ENCODE measurements at regions not wholly inside any gene's neighbourhood (a gene's known extent, or its start where the extent isn't known, plus 50 kb on each side); places are given as distances from the start of the nearest gene placed in this dataset.

GRCh38 chr7:36775676-36776075 lies 51.4 kb upstream of the AOAH start (continued):
- TF ChIP-seq PHF20 (IDR thresholded peaks at IDR 0.05; ENCODE audit: partially characterized antibody), result no peak

- intact Hi-C loops (cut with micrococcal nuclease) (no loop called here), in situ Hi-C loops (cut with MboI) (no loop called here)
- Histone ChIP-seq H3K4me3 (no peak overlapping the region), H3K79me2 (ENCODE audit: control insufficient read depth, insufficient read depth, low read length) (no peaks in the 10 kb centered on the region), H3K9ac (ENCODE audit: insufficient read depth in 1 of 2, low read depth in 2 of 2, low read length in 2 of 2) (no peak overlapping the region), H4K20me1 (replicated peaks; ENCODE audit: control insufficient read depth, insufficient read depth, low read length) (no peaks in the 10 kb centered on the region), H3K9me1 (ENCODE audit: control insufficient read depth, insufficient read depth, low read length) (no peaks in the 10 kb centered on the region), H3K9me3 (replicated peaks; ENCODE audit: control insufficient read depth, insufficient read depth, low read depth, low read length) (no peaks in the 10 kb centered on the region), H3K4me1 (replicated peaks in 1 of 2; ENCODE audit: control insufficient read depth in 2 of 2, insufficient read depth in 2 of 2, low read length in 2 of 2) (no peaks in the 10 kb centered on the region), H3K36me3 (ENCODE audit: control insufficient read depth, insufficient read depth, low read length) (no peaks in the 10 kb centered on the region), H2AFZ (ENCODE audit: low read depth, low read length) (no peak overlapping the region), H3K27ac (ENCODE audit: extremely low read depth, low read depth, low read length) (no peak overlapping the region), H3K27me3 (ENCODE audit: control insufficient read depth in 2 of 2, insufficient read depth in 2 of 2, low read length in 2 of 2) (no peaks in the 10 kb centered on the region), H3K4me2 (ENCODE audit: insufficient read depth, low read length) (no peak overlapping the region)
- TF ChIP-seq ZNF79 (CRISPR knock-in tag; IDR thresholded peaks at IDR 0.05; ENCODE audit: low read depth), result no peak
- no peak for TF ChIP-seq C11orf30 (IDR thresholded peaks at IDR 0.05; ENCODE audit: low read depth)
- no peak for TF ChIP-seq SMAD4 (CRISPR knock-in tag; conservative IDR thresholded peaks at IDR 0.05)
- TF ChIP-seq CBX1 (IDR thresholded peaks at IDR 0.05; ENCODE audit: low read depth), result no peak
- no peak for TF ChIP-seq HMG20B (CRISPR knock-in tag; IDR thresholded peaks at IDR 0.05)
- no peak for TF ChIP-seq GATAD2A (IDR thresholded peaks at IDR 0.05)
- no peak for TF ChIP-seq ILF3 (IDR thresholded peaks at IDR 0.05; ENCODE audit: borderline replicate concordance)
- no peak for TF ChIP-seq GTF2B (IDR thresholded peaks at IDR 0.05; ENCODE audit: extremely low read depth, insufficient read length)
- no peak for TF ChIP-seq CSDE1 (IDR thresholded peaks at IDR 0.05)
- no peak for TF ChIP-seq HES1 (IDR thresholded peaks at IDR 0.05; ENCODE audit: low read depth)
- DNase-seq (ENCODE audit: extremely low read depth in 1 of 4, low spot score in 3 of 4), result no peak
- POLR2A ChIA-PET, result interaction anchor here (0.7 kb wide), 1 partner anchor 159 kb away, joined by 3 read pairs; no protein-coding TSS in a partner anchor
- WGBS (ENCODE audit: insufficient coverage, low coverage, missing lambda C conversion rate), result 0% methylated on average over 1 of the region's 1 CpG
- no peak for FAIRE-seq
- no peak for ATAC-seq
- CTCF ChIA-PET (ENCODE audit: low intra/inter-chr PET ratio), result no interaction called here
- BruUV-seq (replicated peaks), result no TSS peak
These were observed 50.8 kb upstream of the AOAH start for GRCh38 chr7:36775061-36775620.
